ENCODE measurements at regions not wholly inside any gene's neighbourhood (a gene's known extent, or its start where the extent isn't known, plus 50 kb on each side); places are given as distances from the start of the nearest gene placed in this dataset.
A peak's percentile ranks its signal among the peaks of the same experiment; 100 is the strongest.
"Not testable (repeated sequence)": the region's sequence is repeated elsewhere in the genome, so short reads cannot be mapped to it uniquely, and the experiment has no call there.

DNA sequence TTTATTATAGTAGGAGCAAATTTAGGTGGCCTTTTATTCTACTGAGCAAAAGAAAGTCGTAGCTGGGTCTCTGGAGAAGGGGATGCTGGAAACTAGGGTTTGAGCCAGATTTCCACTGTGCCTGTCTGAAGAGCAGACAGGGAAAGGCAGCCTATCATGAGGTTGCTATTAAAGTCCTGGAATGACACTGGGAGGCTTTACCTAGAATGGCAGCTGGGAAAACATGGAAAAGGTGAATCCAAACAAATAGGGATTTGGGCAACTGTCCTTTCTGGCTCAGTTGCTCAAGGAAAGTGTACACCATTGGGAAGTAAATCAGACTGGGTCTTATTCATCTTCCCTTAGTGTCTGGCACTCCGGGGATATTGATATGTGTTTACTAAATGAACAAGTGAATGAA lies 154.6 kb downstream of the MTX2 start:
- no peak for DNase-seq (ENCODE audit: extremely low read depth in 1 of 2, low read depth in 1 of 2)

DNA sequence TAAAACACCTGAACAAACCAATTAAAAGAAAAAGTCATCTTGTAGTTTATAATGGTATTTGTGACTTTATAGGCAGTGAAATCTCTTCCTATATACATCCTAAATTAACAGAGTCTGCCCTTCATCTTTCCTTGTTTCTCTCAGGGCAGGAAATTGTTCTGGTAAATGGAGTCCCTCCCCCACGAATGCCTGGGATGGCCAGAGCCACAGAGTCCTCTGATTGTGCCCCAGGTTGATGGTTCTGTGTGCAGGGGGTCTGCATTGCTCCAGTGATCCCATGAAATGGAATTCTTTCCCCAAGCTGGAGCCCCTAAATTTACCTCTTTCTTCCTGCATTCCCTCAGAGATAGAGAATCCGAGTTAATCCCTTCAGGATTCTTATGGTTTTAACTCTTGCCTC lies 155.5 kb downstream of the MTX2 start:
- DNase-seq (ENCODE audit: extremely low read depth in 1 of 2, low read depth in 1 of 2) = no peak

GRCh38 chr2:176427549-176427948 lies 158.3 kb downstream of the MTX2 start:
- DNase-seq (ENCODE audit: extremely low read depth in 1 of 2, low read depth in 1 of 2) = no peak

DNA sequence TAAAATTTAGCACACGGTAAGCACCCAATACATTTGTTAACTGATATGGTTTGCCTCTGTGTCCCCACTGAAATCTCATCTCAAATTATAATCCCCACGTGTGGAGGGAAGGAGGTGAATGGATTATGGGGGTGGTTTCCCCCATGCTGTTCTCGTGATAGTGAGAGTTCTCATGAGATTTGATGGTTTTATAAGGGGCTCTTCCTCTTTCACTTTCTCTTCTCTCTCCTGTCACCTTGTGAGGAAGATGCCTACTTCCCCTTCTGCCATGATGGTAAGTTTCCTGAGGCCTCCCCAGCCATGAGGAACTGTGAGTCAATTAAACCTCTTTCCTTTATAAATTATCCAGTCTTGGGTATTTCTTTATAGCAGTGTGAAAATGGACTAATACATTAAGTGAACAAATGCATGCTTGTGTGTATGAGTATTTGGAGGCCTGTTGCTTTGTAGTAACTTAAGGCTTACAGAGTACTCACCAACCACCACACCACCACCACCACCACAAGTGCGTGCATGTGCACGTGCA lies 159.8 kb downstream of the MTX2 start:
- DNase-seq (ENCODE audit: extremely low read depth in 1 of 2, low read depth in 1 of 2) = not testable (repeated sequence)

DNA sequence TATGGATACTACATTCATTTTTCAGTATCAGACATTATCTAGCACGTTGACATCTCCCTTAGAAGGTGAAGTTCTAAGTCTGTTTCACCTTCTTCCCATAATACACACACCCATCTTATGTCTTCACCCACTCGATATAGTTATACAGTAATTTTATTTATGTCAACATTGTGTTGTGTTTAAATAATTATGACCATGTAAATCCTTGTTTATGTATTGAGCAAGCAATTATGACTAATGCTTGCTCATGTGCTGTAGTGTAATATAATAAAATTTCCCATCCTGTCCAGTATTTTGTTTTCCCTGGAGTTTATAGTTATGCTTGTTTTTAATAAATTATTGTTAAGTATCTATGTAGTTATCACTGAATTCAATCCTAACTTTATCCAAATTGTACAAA lies 163.2 kb downstream of the MTX2 start:
- no peak for DNase-seq (ENCODE audit: extremely low read depth in 1 of 2, low read depth in 1 of 2)

- DNase-seq (ENCODE audit: extremely low read depth in 1 of 2, low read depth in 1 of 2) = no peak
These were observed 166.5 kb downstream of the MTX2 start for GRCh38 chr2:176435729-176436128.

DNA sequence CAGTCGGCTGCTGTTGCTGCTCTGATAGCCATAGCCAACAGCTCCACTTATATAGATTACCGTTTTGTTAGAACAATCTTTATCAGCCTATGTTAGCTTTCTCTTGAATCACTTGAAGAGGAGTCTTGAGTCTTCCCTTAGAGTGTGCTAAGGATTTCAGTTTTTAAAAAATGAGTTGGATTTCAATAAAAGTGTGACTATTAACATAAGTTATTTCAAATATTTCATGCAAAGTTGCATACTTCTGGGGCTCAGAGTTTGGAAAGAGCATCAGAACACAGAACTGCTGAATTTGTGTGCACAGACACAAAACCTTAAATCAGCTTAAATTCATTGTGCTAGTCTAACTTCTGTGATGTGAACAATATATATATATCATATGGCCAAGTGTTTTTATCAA lies 174.7 kb downstream of the MTX2 start:
- no peak for DNase-seq (ENCODE audit: extremely low read depth in 1 of 2, low read depth in 1 of 2)

GRCh38 chr2:176445956-176446355 lies 176.7 kb downstream of the MTX2 start:
- no peak for DNase-seq (ENCODE audit: extremely low read depth in 1 of 2, low read depth in 1 of 2)

GRCh38 chr2:176446718-176447414 lies 177.6 kb downstream of the MTX2 start:
- DNase-seq (ENCODE audit: extremely low read depth in 1 of 2, low read depth in 1 of 2) = no peak

GRCh38 chr2:176447616-176448015 lies 178.4 kb downstream of the MTX2 start:
- DNase-seq (ENCODE audit: extremely low read depth in 1 of 2, low read depth in 1 of 2) = no peak

DNA sequence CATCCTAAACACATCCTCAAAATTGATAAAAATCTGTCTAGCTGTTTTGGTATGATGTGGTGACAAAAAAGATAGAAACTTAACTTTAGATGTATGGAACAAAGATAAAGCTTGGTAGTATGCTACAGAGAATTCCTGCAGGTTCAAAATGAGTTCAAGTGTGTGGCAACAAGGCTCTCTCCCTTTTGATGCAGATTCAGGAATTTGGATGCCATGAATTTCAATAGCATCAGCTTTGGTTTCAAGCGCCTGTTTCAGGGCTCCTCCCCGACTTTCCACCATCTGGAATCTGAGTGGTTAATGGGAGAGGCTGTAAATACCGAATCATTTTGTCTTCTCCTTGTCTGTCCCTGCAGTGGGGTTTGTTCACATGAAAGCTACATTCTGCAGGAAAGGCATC lies 180.6 kb downstream of the MTX2 start:
- DNase-seq (ENCODE audit: extremely low read depth in 1 of 2, low read depth in 1 of 2) = no peak

DNA sequence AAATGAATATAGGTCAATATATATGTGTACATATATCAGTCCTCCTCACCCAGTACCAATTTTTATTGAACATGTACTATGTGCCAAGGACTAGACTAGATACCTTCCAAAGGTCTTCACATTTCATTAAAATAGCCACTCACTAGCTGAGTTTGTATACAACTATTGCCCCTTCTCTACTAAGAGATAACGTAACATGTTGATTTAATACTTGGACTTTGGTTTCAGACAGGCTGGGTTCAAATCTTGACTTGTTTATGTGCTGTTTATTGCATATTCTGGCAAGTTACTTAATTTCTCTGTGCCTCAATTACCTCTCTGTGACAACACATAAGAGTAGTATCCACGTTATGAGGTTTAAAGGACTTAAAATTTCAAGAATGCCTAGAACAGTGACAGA lies 184.5 kb downstream of the MTX2 start:
- no peak for DNase-seq (ENCODE audit: extremely low read depth in 1 of 2, low read depth in 1 of 2)

- DNase-seq (ENCODE audit: extremely low read depth in 1 of 2, low read depth in 1 of 2) = peak; percentile 40 to 75
These were observed 185.9 kb downstream of the MTX2 start for GRCh38 chr2:176454893-176455815.

DNA sequence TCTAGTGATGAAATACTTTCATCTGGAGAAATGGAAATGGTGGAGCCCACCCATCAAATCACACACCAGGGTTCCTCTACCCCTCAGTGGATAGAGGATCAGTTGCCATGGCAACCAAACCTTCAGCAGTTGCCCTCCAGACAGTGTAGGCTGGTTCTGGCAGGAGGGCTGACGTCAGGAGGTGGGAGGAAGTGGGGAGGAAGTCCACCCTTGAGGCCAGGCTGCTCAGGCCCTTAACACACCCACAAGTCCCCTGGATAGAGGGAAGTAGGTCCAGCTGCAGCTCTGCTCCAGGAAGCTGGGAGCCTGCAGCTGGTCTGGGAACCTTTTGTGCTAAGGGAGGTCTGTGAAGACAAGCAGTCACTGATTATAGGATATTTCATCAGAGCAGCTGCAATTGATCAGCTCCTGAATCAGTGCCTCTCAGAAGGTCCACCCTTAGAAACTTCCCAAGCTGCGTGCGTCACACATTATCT lies 186.6 kb downstream of the MTX2 start:
- DNase-seq (ENCODE audit: extremely low read depth in 1 of 2, low read depth in 1 of 2) = no peak

DNA sequence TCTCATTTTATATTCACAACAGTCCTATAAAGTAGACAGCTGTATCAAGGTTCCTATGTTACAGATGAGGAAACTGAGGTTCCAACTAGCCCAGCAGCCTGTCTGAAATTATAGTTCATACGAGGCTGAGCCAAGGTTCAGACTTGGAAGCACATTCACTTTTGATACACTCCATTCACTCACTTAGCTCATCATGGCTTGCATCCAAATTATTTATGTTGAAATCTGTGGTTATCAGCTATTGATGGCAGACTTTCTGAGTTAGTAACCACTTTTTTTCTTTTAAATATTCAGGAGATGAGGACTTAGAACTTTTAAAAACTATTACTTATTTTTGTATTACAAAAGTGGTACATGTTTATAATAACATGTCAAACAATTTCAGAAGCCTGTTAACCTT lies 188.2 kb downstream of the MTX2 start:
- DNase-seq (ENCODE audit: extremely low read depth in 1 of 2, low read depth in 1 of 2) = no peak

DNA sequence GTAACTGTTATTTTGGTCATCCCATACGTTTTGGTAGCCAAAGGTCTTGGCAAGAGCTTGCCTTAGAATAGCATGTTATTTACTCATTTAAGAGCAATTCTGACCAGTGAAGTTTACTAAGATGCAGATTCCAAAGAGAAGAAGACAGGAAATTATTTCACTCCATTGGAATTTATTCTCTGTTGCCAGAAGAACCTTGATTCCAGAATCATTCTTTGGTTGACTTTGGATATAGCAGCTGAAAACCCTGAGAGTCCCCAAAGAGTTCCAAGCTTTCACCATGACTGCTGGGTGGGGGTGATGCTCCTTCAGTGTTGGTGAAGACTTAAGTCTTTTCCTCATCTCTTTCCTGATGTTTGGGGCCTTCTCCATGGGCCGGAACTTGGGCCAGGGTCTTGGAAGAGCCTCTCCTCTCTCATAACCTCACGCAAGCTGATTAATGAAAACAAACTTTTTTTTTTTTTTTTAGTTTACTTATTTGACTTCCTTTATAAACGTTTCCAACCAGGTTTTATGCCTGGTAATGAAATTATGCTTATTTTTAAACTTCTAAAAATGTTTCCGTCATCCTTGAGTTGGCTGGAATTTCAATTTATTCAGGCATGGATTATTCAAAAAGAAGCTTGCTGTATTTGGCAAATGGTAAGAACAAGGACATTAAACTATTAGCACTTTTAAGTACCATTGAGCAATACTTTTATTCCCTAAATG lies 192.0 kb downstream of the MTX2 start:
- DNase-seq (ENCODE audit: extremely low read depth in 1 of 2, low read depth in 1 of 2) = no peak

- DNase-seq (ENCODE audit: extremely low read depth in 1 of 2, low read depth in 1 of 2) = no peak
These were observed 192.8 kb downstream of the MTX2 start for GRCh38 chr2:176461809-176462670.

- no peak for DNase-seq (ENCODE audit: extremely low read depth in 1 of 2, low read depth in 1 of 2)
These were observed 194.3 kb downstream of the MTX2 start for GRCh38 chr2:176463546-176463945.

GRCh38 chr2:176464886-176465564 lies 195.8 kb downstream of the MTX2 start:
- DNase-seq (ENCODE audit: extremely low read depth in 1 of 2, low read depth in 1 of 2) = no peak
